Vagina (tissue), 2 donors: ENCODE measurements at regions not wholly inside any gene's neighbourhood (a gene's known extent, or its start where the extent isn't known, plus 50 kb on each side); places are given as distances from the start of the nearest gene placed in this dataset.
A peak's percentile ranks its signal among the peaks of the same experiment; 100 is the strongest.
"Not testable (repeated sequence)": the region's sequence is repeated elsewhere in the genome, so short reads cannot be mapped to it uniquely, and the experiment has no call there.

Source experiments
- DNase-seq, 2 donors: peaks; one replicate each; pipeline ENCODE4 v3.0.0-alpha.2; 2017; ENCODE audit errors: extremely low spot score in 2 of 2
- H3K27ac ChIP-seq: fragments of 200-600 bp; sonication (generic); one replicate; pipeline ENCODE4 v1.5.1; 2019
- H3K27me3 ChIP-seq: fragments of 200-600 bp; sonication (generic); one replicate; pipeline ENCODE4 v1.5.1; 2019
- H3K36me3 ChIP-seq, 2 donors: fragments of 200-600 bp; sonication (generic); one replicate each; pipeline ENCODE4 v1.5.1; 2017 to 2019
- H3K4me1 ChIP-seq: fragments of 200-600 bp; sonication (generic); one replicate; pipeline ENCODE4 v1.5.1; 2019
- H3K4me3 ChIP-seq, 2 donors: fragments of 200-600 bp; sonication (generic); 1 replicate in 1 of 2; 2 replicates in 1 of 2; pipeline ENCODE4 v1.5.1; 2016 to 2019
- H3K9me3 ChIP-seq: fragments of 200-600 bp; sonication (generic); one replicate; pipeline ENCODE4 v1.5.1; 2019
- CTCF ChIP-seq, 3 experiments: fragments of 450-650 bp in 2 of 3; fragments of 200-600 bp in 1 of 3; sonication (generic) in 1 of 3; IDR thresholded peaks; one replicate each; pipeline ENCODE4 v1.5.1; 2017 to 2019; ENCODE audit warnings: antibody characterized with exemption in 3 of 3, mild to moderate bottlenecking in 2 of 3, moderate library complexity in 2 of 3
- POLR2A ChIP-seq, 2 donors: fragments of 450-650 bp; IDR thresholded peaks; one replicate each; pipeline ENCODE4 v1.6.1; 2017; ENCODE audit warnings: antibody characterized with exemption in 2 of 2, mild to moderate bottlenecking in 2 of 2, moderate library complexity in 2 of 2
- POLR2AphosphoS5 ChIP-seq, 2 donors: sonication (generic); formaldehyde crosslinking; IDR thresholded peaks; one replicate each; pipeline ENCODE4 v1.9.0; 2017; ENCODE audit warnings: antibody characterized with exemption in 2 of 2, mild to moderate bottlenecking in 2 of 2, low read depth in 1 of 2; ENCODE audit not compliant: insufficient read depth in 1 of 2
- intact Hi-C: fragments of 100-400 bp; cut with DNase I; formaldehyde crosslinking; loops from one replicate; pipeline ENCODE4 v1.15.1; 2023

- Histone ChIP-seq H3K27me3 (no peaks in the 10 kb centered on the region), H3K9me3 (no peaks in the 10 kb centered on the region), H3K4me1 (no peaks in the 10 kb centered on the region), H3K27ac (no peak overlapping the region), H3K4me3 (no peak overlapping the region), H3K36me3 (no peaks in the 10 kb centered on the region)
- intact Hi-C loops = no loop called here
- no peak for TF ChIP-seq POLR2AphosphoS5 (IDR thresholded peaks at IDR 0.05; ENCODE audit: insufficient read depth in 1 of 2, low read depth in 1 of 2)
- TF ChIP-seq CTCF (IDR thresholded peaks at IDR 0.05) = no peak
- TF ChIP-seq POLR2A (IDR thresholded peaks at IDR 0.05) = no peak
- no peak for DNase-seq
These were observed 338.0 kb upstream of the SASH1 start for GRCh38 chr6:148004651-148005050.

GRCh38 chr6:148005806-148006205 is 336.8 kb upstream of the SASH1 start:
- no peaks in the 10 kb centered on the region for H3K27me3 ChIP-seq
- no peak overlapping the region for H3K4me3 ChIP-seq
- TF ChIP-seq POLR2A (IDR thresholded peaks at IDR 0.05) = no peak
- intact Hi-C loops = no loop called here
- no peaks in the 10 kb centered on the region for H3K9me3 ChIP-seq
- DNase-seq = no peak
- H3K36me3 ChIP-seq = no peaks in the 10 kb centered on the region
- H3K27ac ChIP-seq = no peak overlapping the region
- H3K4me1 ChIP-seq = no peaks in the 10 kb centered on the region

- H3K27me3 ChIP-seq, H3K27ac ChIP-seq, H3K4me1 ChIP-seq, DNase-seq, H3K4me3 ChIP-seq, H3K36me3 ChIP-seq, intact Hi-C loops, H3K9me3 ChIP-seq: not testable (repeated sequence)
These were observed 332.1 kb upstream of the SASH1 start for GRCh38 chr6:148010516-148010915.

DNA sequence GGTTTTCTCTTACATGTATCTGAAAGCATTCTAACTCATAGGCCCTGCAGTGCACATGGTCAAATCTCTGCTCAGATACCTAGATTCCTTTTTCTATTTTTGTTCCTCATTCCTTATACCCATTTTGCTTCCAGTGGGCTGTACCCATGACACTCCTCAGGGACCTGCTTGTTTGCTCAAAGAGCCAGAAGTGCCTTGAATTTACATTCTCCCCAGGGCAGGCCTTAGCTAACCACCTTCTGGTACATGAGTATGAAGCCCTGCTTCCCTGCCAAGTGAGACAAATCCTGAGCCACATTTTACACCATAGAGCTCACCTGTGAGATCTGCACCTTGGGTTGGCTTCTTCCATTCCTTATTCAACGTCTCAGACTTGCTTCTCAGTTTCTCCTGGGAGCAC is 326.6 kb upstream of the SASH1 start:
- Histone ChIP-seq H3K27ac (no peak overlapping the region), H3K4me3 (no peak overlapping the region), H3K9me3 (no peaks in the 10 kb centered on the region), H3K4me1 (no peaks in the 10 kb centered on the region), H3K36me3 (no peaks in the 10 kb centered on the region), H3K27me3 (no peaks in the 10 kb centered on the region)
- TF ChIP-seq POLR2AphosphoS5 (IDR thresholded peaks at IDR 0.05; ENCODE audit: insufficient read depth in 1 of 2, low read depth in 1 of 2) (no peak), CTCF (IDR thresholded peaks at IDR 0.05) (no peak), POLR2A (IDR thresholded peaks at IDR 0.05) (no peak)
- intact Hi-C loops = no loop called here
- no peak for DNase-seq

DNA sequence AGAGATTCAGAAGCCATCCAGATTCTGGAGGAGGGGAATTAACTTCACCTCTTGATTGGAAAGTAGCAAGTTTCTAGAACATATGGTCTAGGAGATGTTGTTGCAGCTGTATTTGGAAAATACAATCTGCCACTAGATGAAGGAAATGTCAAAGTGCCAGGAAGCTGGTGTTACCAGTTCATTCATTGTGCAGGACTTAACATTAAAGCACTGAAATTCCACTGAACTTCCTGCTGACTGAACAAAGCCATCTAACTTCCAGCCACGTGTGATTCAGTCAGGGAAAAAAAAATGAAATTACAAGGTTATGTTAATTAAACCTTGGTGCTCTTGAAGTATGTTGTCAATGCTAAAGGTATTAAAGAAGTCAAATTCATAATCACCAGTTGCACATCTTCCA is 321.5 kb upstream of the SASH1 start:
- no peaks in the 10 kb centered on the region for H3K9me3 ChIP-seq
- TF ChIP-seq POLR2A (IDR thresholded peaks at IDR 0.05) (no peak), POLR2AphosphoS5 (IDR thresholded peaks at IDR 0.05; ENCODE audit: insufficient read depth in 1 of 2, low read depth in 1 of 2) (peak in 1 of 2 donors; percentile 35)
- H3K4me3 ChIP-seq = no peak overlapping the region
- H3K36me3 ChIP-seq = no peaks in the 10 kb centered on the region
- H3K27me3 ChIP-seq = no peaks in the 10 kb centered on the region
- no peak overlapping the region for H3K27ac ChIP-seq
- intact Hi-C loops = no loop called here
- no peak for DNase-seq
- no peaks in the 10 kb centered on the region for H3K4me1 ChIP-seq

- TF ChIP-seq POLR2A (IDR thresholded peaks at IDR 0.05) (no peak), POLR2AphosphoS5 (IDR thresholded peaks at IDR 0.05; ENCODE audit: insufficient read depth in 1 of 2, low read depth in 1 of 2) (no peak), CTCF (IDR thresholded peaks at IDR 0.05) (no peak)
These were observed 320.9 kb upstream of the SASH1 start for GRCh38 chr6:148021699-148022098.

GRCh38 chr6:148022279-148022678 is 320.4 kb upstream of the SASH1 start:
- DNase-seq, H3K4me3 ChIP-seq, H3K36me3 ChIP-seq, H3K9me3 ChIP-seq, H3K27ac ChIP-seq, H3K4me1 ChIP-seq, H3K27me3 ChIP-seq, intact Hi-C loops: not testable (repeated sequence)

More at GRCh38 chr6:148021699-148022098, 320.9 kb upstream of the SASH1 start:
- Histone ChIP-seq H3K27ac (no peak overlapping the region), H3K27me3 (no peaks in the 10 kb centered on the region), H3K4me1 (no peaks in the 10 kb centered on the region), H3K4me3 (no peak overlapping the region), H3K36me3 (no peaks in the 10 kb centered on the region), H3K9me3 (no peaks in the 10 kb centered on the region)
- intact Hi-C loops = no loop called here
- DNase-seq = no peak
